Stimulated activated naive CD8-positive, alpha-beta T cell treated with anti-CD3 and anti-CD28 coated beads, Interleukin-15, amount 100 ng/mL, for 72 hours (primary cell): ENCODE measurements at regions not wholly inside any gene's neighbourhood (a gene's known extent, or its start where the extent isn't known, plus 50 kb on each side); places are given as distances from the start of the nearest gene placed in this dataset.

ENCODE experiments used
- ATAC-seq: fragments of 150-1000 bp; cut with Tn5 transposase; 2 replicates; pipeline ENCODE4 v1.10.0; 2021; ENCODE audit warnings: mild to moderate bottlenecking, moderate library complexity
- DNase-seq, 2 donors: peaks; one replicate each; pipeline ENCODE4 v3.0.0; 2021 to 2022
- H3K27ac Mint-ChIP-seq, 2 donors: one replicate each; pipeline ENCODE4 v1.8.0; 2022; ENCODE audit warnings: mild to moderate bottlenecking in 2 of 2, mixed read lengths in 2 of 2, moderate library complexity in 2 of 2
- H3K27me3 Mint-ChIP-seq: one replicate; pipeline ENCODE4 v1.8.0; 2022; ENCODE audit warnings: mixed read lengths
- H3K4me1 Mint-ChIP-seq: one replicate; pipeline ENCODE4 v1.8.0; 2022; ENCODE audit warnings: mild to moderate bottlenecking, mixed read lengths
- H3K4me3 Mint-ChIP-seq, 2 donors: one replicate each; pipeline ENCODE4 v1.8.0; 2022; ENCODE audit warnings: mild to moderate bottlenecking in 2 of 2, mixed read lengths in 2 of 2, moderate library complexity in 1 of 2
- H3K9me3 Mint-ChIP-seq, 2 donors: one replicate each; pipeline ENCODE4 v1.8.0; 2022; ENCODE audit warnings: mixed read lengths in 2 of 2

DNA sequence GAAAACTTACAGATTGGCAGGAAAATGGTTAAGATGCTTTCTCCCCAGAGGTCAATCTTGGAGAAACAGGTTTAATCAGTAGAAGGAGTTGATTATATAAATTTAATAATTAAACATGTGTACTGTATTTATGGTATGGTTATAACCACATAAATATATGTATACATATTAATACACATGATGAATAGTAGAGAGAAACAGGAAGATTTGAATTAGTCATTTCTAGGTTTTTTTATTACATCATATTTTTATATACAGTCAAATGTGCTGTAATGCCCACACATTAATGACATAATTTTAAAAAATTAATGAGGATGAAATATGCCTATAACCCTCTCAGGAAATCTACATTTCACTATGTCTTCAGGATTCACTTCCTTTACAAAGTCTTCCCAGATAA is 229.7 kb downstream of the IKZF2 start:
- DNase-seq (no peak), ATAC-seq (no peak)
- H3K4me3 Mint-ChIP-seq, result no peak overlapping the region
- H3K4me1 Mint-ChIP-seq, result peaks cover 7% of the 10 kb centered on the region
- peaks cover 0 to 10% of the 10 kb centered on the region in 2 donors for H3K9me3 Mint-ChIP-seq
- H3K27me3 Mint-ChIP-seq, result no peaks in the 10 kb centered on the region
- H3K27ac Mint-ChIP-seq, result no peak overlapping the region

DNA sequence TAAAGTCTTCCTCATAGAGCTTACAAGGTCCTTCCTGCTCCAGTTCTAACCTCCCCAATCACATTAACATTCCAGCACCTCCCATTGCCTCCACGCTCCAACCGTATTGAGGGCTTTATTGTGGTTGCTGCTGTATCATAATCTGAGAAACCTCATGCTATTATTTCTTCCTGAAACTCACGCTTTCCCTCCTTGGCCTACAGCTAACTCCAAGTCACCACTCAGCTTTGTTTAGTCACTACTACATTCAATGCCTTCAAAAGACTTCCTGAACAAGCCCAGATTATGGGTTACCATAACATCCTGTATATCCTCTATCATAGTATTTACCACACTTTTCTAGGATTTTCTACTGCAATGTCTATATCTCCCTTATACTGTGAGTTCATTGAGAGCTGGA is 230.4 kb downstream of the IKZF2 start:
- peaks cover 0 to 10% of the 10 kb centered on the region in 2 donors for H3K9me3 Mint-ChIP-seq
- no peaks in the 10 kb centered on the region for H3K27me3 Mint-ChIP-seq
- ATAC-seq (no peak), DNase-seq (no peak)
- no peak overlapping the region for H3K27ac Mint-ChIP-seq
- peaks cover 13% of the 10 kb centered on the region for H3K4me1 Mint-ChIP-seq
- no peak overlapping the region for H3K4me3 Mint-ChIP-seq

DNA sequence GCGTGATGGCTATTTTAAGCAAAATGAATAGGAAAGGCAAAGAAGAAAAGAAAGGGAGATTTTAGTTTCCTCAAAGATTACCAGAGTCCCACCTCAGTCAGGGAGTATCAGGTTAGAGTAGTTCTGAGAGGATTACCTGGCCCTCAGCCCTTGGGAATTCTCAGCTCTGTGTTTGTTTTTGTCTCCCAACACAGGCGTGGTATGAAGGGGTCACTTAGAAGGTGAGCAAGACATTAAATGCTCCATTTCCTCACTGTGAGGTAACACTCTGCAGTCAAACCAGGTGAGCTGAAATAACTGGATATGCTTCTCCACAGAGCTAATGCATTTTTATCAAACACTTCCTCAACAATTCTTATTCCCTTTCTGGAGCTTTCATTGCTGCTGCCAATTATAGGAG is 232.2 kb downstream of the IKZF2 start:
- DNase-seq (no peak), ATAC-seq (no peak)
- Mint-ChIP-seq H3K4me3 (no peak overlapping the region), H3K27ac (no peak overlapping the region), H3K9me3 (peaks cover 0 to 5% of the 10 kb centered on the region in 2 donors), H3K4me1 (peaks cover 28% of the 10 kb centered on the region), H3K27me3 (no peaks in the 10 kb centered on the region)

GRCh38 chr2:212918336-212918735 is 233.1 kb downstream of the IKZF2 start:
- Mint-ChIP-seq H3K4me3 (no peak overlapping the region), H3K27ac (no peak overlapping the region), H3K27me3 (no peaks in the 10 kb centered on the region), H3K4me1 (peaks cover 28% of the 10 kb centered on the region), H3K9me3 (peaks cover 0 to 5% of the 10 kb centered on the region in 2 donors)
- DNase-seq (no peak), ATAC-seq (no peak)

GRCh38 chr2:212915121-212915782 is 236.2 kb downstream of the IKZF2 start:
- peak overlapping the region; percentile 8 to 74 for H3K27ac Mint-ChIP-seq
- ATAC-seq (peak; percentile 90), DNase-seq (no peak)
- H3K4me1 Mint-ChIP-seq, result peaks cover 32% of the 10 kb centered on the region
- H3K9me3 Mint-ChIP-seq, result no peaks in the 10 kb centered on the region
- no peaks in the 10 kb centered on the region for H3K27me3 Mint-ChIP-seq
- H3K4me3 Mint-ChIP-seq, result peak overlapping the region; percentile 27 to 61

- H3K27me3 Mint-ChIP-seq, result no peaks in the 10 kb centered on the region
- peaks cover 32% of the 10 kb centered on the region for H3K4me1 Mint-ChIP-seq
- no peak overlapping the region for H3K27ac Mint-ChIP-seq
- DNase-seq (no peak), ATAC-seq (no peak)
- peaks cover 0 to 4% of the 10 kb centered on the region in 2 donors for H3K9me3 Mint-ChIP-seq
- H3K4me3 Mint-ChIP-seq, result no peak overlapping the region
Measured at GRCh38 chr2:212914392-212914791, 237.0 kb downstream of the IKZF2 start.

DNA sequence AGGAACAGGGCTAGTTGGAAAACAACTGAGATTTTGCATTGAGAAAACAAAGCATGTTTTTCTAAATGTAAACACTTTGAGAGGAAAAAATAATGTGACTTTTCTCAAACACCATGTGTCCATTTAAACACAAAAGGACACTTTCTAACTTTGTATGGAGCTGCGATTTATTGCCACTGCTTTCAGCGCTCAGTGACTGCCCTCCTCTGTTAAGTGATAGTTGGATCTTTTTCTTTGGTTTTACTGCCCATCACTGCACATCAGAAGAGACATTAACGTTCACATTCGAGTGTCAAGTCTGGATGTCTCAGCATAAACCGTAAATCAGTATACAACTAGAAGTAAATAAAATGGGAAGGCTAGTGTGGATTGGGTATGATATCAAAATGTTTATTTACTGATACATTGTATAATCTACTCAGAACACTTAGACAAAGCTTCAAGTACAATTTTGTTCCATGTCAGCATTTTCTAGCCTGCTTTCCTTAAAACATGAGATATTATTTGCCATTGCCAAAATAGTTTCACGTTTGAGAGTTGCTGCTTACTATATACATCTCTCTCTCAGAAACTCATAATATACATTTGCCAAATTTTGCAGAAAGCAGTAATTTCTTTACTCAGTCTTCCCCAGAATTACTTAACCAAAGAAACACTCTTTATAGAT is 237.6 kb downstream of the IKZF2 start:
- DNase-seq (no peak), ATAC-seq (no peak)
- no peaks in the 10 kb centered on the region for H3K27me3 Mint-ChIP-seq
- H3K27ac Mint-ChIP-seq, result no peak overlapping the region
- peaks cover 0 to 6% of the 10 kb centered on the region in 2 donors for H3K9me3 Mint-ChIP-seq
- no peak overlapping the region for H3K4me3 Mint-ChIP-seq
- peaks cover 32% of the 10 kb centered on the region for H3K4me1 Mint-ChIP-seq

DNA sequence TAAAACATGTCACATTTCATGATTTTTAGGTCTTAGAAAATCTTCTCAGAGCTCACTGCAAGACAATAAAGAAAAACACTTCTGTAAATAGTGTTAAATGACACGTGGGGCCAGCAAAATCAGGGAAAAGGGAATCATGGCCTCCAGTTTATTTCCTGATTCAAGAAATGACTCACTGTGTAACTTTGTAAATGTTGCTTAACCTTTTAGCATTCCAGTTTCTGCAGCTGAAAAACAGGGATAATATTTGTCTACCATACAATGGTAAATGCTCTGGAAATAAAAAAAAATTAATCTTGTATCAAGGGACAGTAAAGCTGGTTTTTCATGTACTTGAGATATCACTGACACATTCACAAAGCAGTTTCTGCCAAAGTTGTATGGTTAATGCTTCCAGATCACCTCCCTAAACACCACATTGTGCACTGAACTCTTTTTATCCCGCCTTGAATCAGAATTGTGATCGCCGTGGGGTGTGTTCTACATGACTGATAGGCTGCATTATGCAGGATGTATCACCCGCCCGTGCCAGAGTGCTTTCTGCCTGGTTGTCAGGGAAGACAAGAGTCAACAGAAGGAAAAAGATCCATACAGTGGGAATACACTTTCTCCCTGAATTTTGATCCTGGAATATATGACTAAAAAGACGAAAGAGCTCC is 238.8 kb downstream of the IKZF2 start:
- H3K4me3 Mint-ChIP-seq, result no peak overlapping the region
- peaks cover 32% of the 10 kb centered on the region for H3K4me1 Mint-ChIP-seq
- no peak for DNase-seq

DNA sequence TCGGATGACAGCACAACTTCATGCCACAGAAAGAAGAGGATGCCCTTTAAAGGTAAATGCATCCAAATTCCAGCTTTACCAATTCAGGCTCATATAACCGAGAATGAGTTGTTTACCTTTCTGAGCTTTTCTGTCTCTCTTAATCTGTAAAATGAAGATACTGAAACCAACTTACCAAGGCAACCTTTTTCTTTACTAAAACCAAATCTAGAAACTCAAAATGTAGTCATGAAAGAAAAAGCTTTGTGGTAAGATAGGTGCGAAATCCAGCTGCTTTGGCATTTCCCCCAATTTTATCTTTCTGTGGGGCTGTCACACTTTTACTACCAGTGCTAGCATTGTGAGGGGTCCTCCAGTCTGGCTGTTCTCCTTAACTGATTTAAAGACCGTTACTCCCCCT is 240.4 kb downstream of the IKZF2 start:
- no peaks in the 10 kb centered on the region for H3K27me3 Mint-ChIP-seq
- peaks cover 0 to 6% of the 10 kb centered on the region in 2 donors for H3K9me3 Mint-ChIP-seq
- H3K4me3 Mint-ChIP-seq, result peak overlapping the region; percentile 29 to 59
- DNase-seq (peak; percentile 8 to 11), ATAC-seq (peak; percentile 61)
- peaks cover 26% of the 10 kb centered on the region for H3K4me1 Mint-ChIP-seq
- H3K27ac Mint-ChIP-seq, result peak overlapping the region; percentile 54 to 60

More for the DNA sequence above, 238.8 kb downstream of the IKZF2 start:
- no peak for ATAC-seq
- Mint-ChIP-seq H3K27me3 (no peaks in the 10 kb centered on the region), H3K9me3 (peaks cover 0 to 6% of the 10 kb centered on the region in 2 donors), H3K27ac (no peak overlapping the region)

DNA sequence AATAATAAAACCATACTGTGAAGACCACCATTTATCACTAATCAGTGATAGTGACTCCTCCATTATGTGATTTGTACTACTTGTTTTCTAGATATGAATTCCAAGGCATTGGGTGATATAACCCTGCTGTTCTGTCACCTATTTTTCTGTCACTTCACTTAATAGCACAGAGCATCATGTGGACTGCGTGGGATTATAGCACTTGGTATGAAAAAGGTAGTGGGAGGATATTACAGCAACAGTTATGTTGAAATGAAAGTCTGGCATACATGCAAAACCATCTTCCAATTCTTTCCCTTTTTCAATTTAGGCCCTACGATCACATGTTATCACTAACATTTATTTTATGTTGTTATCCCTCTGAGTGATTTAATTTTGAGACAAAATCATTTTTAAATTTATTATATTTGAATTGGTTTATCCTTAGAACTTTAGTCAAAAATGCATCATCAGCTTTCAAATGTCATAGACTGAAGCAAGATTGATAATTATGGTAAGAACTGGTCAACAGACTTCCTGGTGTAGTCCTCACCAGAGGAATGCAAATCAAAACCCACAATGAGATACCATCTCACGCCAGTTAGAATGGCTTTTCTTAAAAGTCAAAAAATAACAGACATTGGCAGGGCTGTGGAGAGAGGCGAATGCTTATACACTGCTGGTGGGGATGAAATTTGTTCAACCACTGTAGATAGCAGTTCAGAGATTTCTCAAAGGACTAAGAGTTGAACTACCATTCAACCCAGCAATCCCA is 242.6 kb downstream of the IKZF2 start:
- Mint-ChIP-seq H3K9me3 (peaks cover 0 to 6% of the 10 kb centered on the region in 2 donors), H3K4me1 (peaks cover 11% of the 10 kb centered on the region), H3K27me3 (no peaks in the 10 kb centered on the region), H3K4me3 (no peak overlapping the region), H3K27ac (no peak overlapping the region)
- DNase-seq (no peak), ATAC-seq (no peak)

GRCh38 chr2:212908031-212908430 is 243.4 kb downstream of the IKZF2 start:
- H3K4me3 Mint-ChIP-seq, result no peak overlapping the region
- no peaks in the 10 kb centered on the region for H3K27me3 Mint-ChIP-seq

GRCh38 chr2:212906620-212907019 is 244.8 kb downstream of the IKZF2 start:
- no peak for ATAC-seq
- Mint-ChIP-seq H3K27ac (no peak overlapping the region), H3K4me1 (peaks cover 10% of the 10 kb centered on the region)

More at GRCh38 chr2:212908031-212908430, 243.4 kb downstream of the IKZF2 start:
- Mint-ChIP-seq H3K4me1 (peaks cover 11% of the 10 kb centered on the region), H3K9me3 (peaks cover 0 to 6% of the 10 kb centered on the region in 2 donors), H3K27ac (no peak overlapping the region)
- ATAC-seq, result no peak
- DNase-seq, result no peak

DNA sequence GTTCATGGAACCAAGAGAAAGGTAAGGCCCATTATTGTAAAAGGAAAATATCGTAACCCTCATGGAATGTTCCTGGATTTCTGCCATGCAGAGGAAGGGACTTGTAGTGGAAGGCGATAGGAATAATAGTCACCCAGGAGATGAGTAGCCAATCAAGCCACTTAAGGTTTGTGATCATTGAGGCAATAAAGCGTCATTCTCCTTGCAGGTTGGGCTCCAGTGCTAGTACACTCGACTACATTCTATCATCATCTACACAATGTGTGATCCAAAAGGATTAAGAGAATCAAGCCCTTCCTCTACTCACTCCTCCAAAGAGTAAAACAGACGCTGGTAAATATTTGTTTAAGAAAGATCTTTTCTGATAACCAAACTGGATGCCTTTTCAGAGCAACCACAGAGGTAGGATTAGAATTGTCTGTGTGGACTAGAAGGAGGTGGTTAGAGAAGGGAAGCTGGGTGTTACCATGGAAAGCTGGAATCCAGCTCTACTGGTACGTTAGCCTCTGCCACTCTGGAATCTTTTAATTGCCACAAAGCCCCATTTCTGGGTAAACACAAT is 245.7 kb downstream of the IKZF2 start:
- Mint-ChIP-seq H3K4me3 (no peak overlapping the region), H3K27ac (no peak overlapping the region), H3K4me1 (peaks cover under 1% of the 10 kb centered on the region), H3K9me3 (peaks cover 0 to 6% of the 10 kb centered on the region in 2 donors), H3K27me3 (no peaks in the 10 kb centered on the region)
- no peak for ATAC-seq
- no peak for DNase-seq

More at GRCh38 chr2:212906620-212907019, 244.8 kb downstream of the IKZF2 start:
- no peaks in the 10 kb centered on the region for H3K27me3 Mint-ChIP-seq
- H3K9me3 Mint-ChIP-seq, result peaks cover 0 to 6% of the 10 kb centered on the region in 2 donors
- H3K4me3 Mint-ChIP-seq, result no peak overlapping the region
- no peak for DNase-seq

DNA sequence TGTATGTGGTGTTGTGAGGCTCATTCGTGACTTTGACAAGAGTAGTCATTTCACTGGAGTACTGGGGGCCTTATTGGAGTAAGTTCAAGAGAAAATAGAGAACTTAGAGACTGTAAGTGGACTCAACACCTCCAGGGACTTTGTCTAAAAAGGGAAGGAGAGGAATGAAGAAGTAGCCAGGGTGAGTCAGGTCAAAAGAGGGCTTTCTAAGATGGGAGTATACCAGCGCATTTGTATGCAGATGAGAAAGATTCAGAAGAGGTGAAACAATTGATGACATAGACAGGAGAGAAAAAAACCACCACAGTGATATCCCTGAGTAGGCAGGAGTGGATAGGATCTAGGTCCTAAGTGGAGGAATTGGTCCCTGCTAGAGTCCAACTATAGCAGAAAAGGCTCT is 246.8 kb downstream of the IKZF2 start:
- peaks cover 0 to 5% of the 10 kb centered on the region in 2 donors for H3K9me3 Mint-ChIP-seq
- no peak overlapping the region for H3K27ac Mint-ChIP-seq
- H3K4me3 Mint-ChIP-seq, result no peak overlapping the region
- no peaks in the 10 kb centered on the region for H3K4me1 Mint-ChIP-seq
- ATAC-seq (no peak), DNase-seq (no peak)
- H3K27me3 Mint-ChIP-seq, result no peaks in the 10 kb centered on the region

GRCh38 chr2:212903413-212903812 is 248.0 kb downstream of the IKZF2 start:
- Mint-ChIP-seq H3K4me3 (no peak overlapping the region), H3K27me3 (no peaks in the 10 kb centered on the region), H3K9me3 (no peaks in the 10 kb centered on the region), H3K4me1 (no peaks in the 10 kb centered on the region), H3K27ac (no peak overlapping the region)
- ATAC-seq, result no peak
- no peak for DNase-seq
